Astrocyte of the spinal cord (primary cell): ENCODE measurements at regions not wholly inside any gene's neighbourhood (a gene's known extent, or its start where the extent isn't known, plus 50 kb on each side); places are given as distances from the start of the nearest gene placed in this dataset.

ENCODE experiments used
- DNase-seq: peaks from one replicate; pipeline ENCODE4 v3.0.0; 2011; ENCODE audit warnings: low read depth, low spot score
- H3K4me3 ChIP-seq: 2 replicates; pipeline ENCODE4 v1.5.1; 2011; ENCODE audit warnings: low read depth, mild to moderate bottlenecking, low read length, moderate library complexity
- CTCF ChIP-seq: IDR thresholded peaks from 2 replicates; pipeline ENCODE4 v1.5.1; 2012; ENCODE audit warnings: low read depth, mild to moderate bottlenecking, low read length, inconsistent platforms
- in situ Hi-C: cut with HindIII; loops from 2 replicates; pipeline ENCODE4 v1.10.0; 2017; ENCODE audit warnings: low sequenced_read_pairs

DNA sequence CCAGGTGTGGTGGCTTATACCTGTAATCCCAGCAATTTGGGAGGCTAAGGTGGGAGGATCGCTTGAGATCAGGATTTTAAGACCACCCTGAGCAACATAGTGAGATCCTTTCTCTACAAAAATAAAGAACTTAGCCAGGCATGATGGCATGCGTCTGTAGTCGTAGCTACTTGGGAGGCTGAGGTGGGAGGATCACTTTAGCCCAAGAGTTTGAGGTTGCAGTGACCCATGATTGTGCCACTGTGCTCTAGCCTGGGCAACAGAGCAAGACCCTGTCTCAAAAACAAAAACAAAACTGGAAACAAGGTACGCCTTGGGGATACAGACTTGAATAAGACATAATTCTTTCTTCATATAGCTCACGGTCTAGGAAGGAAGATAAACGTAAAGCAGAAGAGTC lies 63.1 kb upstream of the GRAMD1B start:
- in situ Hi-C loops = no loop called here
- H3K4me3 ChIP-seq = no peak overlapping the region
- no peak for TF ChIP-seq CTCF
- no peak for DNase-seq

DNA sequence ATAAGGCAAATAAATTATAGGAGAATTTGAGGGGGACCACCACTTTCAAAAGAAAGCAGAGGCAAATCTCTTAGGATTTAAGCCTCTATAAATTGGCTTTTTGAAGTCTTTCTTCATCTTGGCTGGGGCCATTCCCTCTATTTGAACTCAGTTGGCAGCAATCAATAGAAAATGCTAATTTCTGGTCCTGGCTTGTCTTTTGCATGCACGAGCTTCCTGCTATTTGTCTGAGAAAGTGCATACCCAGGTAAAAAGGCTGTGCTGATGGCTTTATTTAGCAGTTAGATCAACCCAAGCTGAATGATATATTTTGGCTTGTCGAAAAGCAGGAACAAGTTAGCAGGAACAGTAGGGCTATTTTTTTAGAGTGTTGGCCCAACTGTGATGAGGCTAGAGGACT lies 64.1 kb upstream of the GRAMD1B start:
- in situ Hi-C loops = no loop called here
- no peak overlapping the region for H3K4me3 ChIP-seq
- no peak for TF ChIP-seq CTCF
- DNase-seq = no peak

GRCh38 chr11:123364080-123364479 lies 66.0 kb upstream of the GRAMD1B start:
- no peak overlapping the region for H3K4me3 ChIP-seq
- TF ChIP-seq CTCF = no peak
- DNase-seq = no peak
- in situ Hi-C loops = no loop called here

GRCh38 chr11:123363556-123363955 lies 66.5 kb upstream of the GRAMD1B start:
- no peak overlapping the region for H3K4me3 ChIP-seq
- no peak for TF ChIP-seq CTCF
- in situ Hi-C loops = no loop called here
- no peak for DNase-seq

DNA sequence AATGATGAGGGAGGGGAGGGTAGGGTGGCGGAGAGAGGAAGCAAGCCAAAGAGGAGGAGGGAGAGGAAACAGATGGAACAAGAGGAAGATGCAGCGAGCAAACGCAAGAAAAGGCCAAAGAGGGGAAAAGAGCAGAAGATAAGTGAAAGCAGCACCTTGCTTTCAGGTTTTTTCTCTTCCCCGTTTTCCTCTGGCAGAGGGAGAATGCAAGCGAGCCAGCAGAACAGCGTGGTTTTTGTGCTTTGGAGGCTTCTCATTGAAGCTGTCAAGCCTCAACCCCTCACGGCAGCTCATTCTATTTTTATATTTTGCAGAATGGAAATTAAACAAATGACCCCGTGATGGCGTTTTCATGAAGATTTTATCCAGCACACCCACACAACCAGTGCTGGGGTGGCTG lies 67.1 kb upstream of the GRAMD1B start:
- no peak for DNase-seq
- in situ Hi-C loops = no loop called here
- H3K4me3 ChIP-seq = no peak overlapping the region

GRCh38 chr11:123362186-123362585 lies 67.9 kb upstream of the GRAMD1B start:
- no peak overlapping the region for H3K4me3 ChIP-seq
- in situ Hi-C loops = no loop called here
- no peak for TF ChIP-seq CTCF
- no peak for DNase-seq

More for the DNA sequence above, 67.1 kb upstream of the GRAMD1B start:
- no peak for TF ChIP-seq CTCF

- no peak overlapping the region for H3K4me3 ChIP-seq
- TF ChIP-seq CTCF = no peak
- DNase-seq = no peak
- in situ Hi-C loops = no loop called here
Observed at GRCh38 chr11:123361110-123361509, 69.0 kb upstream of the GRAMD1B start.
